ENCODE measurements at regions not wholly inside any gene's neighbourhood (a gene's known extent, or its start where the extent isn't known, plus 50 kb on each side); places are given as distances from the start of the nearest gene placed in this dataset.

DNA sequence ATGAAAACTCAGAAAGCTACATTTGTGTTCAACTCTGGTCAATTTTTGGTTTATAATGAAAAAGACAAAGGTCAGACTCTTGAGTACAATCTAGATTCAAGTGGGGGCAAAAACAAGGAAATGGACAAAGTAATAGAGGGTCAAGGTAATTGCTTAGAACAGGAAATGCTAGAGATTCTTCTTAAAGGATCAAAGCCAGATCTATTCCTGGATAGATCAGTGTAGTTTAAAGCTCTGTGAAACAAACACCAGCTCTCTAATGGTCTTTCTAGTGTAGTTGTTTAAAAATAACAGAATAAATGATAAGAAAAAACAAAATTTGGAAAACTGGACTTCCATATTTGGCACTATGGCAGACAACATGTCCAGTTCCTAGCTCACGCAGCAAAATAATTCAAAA is 70.7 kb upstream of the SLC8A3 start:
- CTCF ChIA-PET: no interaction called here
- intact Hi-C loops (cut with micrococcal nuclease; ENCODE audit: unreplicated experiment): no loop called here
- H3K4me3 ChIP-seq (ENCODE audit: low read depth in 2 of 2, low read length in 2 of 2): no peak overlapping the region
- POLR2A ChIA-PET: no interaction called here
- H3K4me1 ChIP-seq (ENCODE audit: control insufficient read depth, insufficient read depth, low read length): no peaks in the 10 kb centered on the region
- DNase-seq (ENCODE audit: low read depth, low spot score) (no peak), ATAC-seq (no peak)
- BruUV-seq (replicated peaks): no TSS peak
- in situ Hi-C loops (cut with HindIII; ENCODE audit: low pct_unique_long_range_greater_than_20kb, low sequenced_read_pairs): no loop called here
- no peaks in the 10 kb centered on the region for H3K36me3 ChIP-seq (ENCODE audit: control insufficient read depth, insufficient read depth, low read length)
- H3K9me3 ChIP-seq (ENCODE audit: control insufficient read depth, insufficient read depth, low read depth, low read length): no peaks in the 10 kb centered on the region
- peaks cover 4% of the 10 kb centered on the region; the same call in 1 of the 2 replicates for H3K27me3 ChIP-seq (ENCODE audit: control insufficient read depth, insufficient read depth, low read length)
- no peak overlapping the region for H3K27ac ChIP-seq (ENCODE audit: low read length)
- TF ChIP-seq POLR2AphosphoS5 (IDR thresholded peaks at IDR 0.05; ENCODE audit: low read depth, low read length): no peak
- TF ChIP-seq TCF7L2 (IDR thresholded peaks at IDR 0.05; ENCODE audit: low read depth, low read length): no peak
- no peak for TF ChIP-seq SIN3A (IDR thresholded peaks at IDR 0.05; ENCODE audit: borderline replicate concordance, insufficient read depth, low read depth, low read length)
- TF ChIP-seq, protein P1, sequence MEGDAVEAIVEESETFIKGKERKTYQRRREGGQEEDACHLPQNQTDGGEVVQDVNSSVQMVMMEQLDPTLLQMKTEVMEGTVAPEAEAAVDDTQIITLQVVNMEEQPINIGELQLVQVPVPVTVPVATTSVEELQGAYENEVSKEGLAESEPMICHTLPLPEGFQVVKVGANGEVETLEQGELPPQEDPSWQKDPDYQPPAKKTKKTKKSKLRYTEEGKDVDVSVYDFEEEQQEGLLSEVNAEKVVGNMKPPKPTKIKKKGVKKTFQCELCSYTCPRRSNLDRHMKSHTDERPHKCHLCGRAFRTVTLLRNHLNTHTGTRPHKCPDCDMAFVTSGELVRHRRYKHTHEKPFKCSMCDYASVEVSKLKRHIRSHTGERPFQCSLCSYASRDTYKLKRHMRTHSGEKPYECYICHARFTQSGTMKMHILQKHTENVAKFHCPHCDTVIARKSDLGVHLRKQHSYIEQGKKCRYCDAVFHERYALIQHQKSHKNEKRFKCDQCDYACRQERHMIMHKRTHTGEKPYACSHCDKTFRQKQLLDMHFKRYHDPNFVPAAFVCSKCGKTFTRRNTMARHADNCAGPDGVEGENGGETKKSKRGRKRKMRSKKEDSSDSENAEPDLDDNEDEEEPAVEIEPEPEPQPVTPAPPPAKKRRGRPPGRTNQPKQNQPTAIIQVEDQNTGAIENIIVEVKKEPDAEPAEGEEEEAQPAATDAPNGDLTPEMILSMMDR (IDR thresholded peaks at IDR 0.05): no peak
- TF ChIP-seq, protein P2, sequence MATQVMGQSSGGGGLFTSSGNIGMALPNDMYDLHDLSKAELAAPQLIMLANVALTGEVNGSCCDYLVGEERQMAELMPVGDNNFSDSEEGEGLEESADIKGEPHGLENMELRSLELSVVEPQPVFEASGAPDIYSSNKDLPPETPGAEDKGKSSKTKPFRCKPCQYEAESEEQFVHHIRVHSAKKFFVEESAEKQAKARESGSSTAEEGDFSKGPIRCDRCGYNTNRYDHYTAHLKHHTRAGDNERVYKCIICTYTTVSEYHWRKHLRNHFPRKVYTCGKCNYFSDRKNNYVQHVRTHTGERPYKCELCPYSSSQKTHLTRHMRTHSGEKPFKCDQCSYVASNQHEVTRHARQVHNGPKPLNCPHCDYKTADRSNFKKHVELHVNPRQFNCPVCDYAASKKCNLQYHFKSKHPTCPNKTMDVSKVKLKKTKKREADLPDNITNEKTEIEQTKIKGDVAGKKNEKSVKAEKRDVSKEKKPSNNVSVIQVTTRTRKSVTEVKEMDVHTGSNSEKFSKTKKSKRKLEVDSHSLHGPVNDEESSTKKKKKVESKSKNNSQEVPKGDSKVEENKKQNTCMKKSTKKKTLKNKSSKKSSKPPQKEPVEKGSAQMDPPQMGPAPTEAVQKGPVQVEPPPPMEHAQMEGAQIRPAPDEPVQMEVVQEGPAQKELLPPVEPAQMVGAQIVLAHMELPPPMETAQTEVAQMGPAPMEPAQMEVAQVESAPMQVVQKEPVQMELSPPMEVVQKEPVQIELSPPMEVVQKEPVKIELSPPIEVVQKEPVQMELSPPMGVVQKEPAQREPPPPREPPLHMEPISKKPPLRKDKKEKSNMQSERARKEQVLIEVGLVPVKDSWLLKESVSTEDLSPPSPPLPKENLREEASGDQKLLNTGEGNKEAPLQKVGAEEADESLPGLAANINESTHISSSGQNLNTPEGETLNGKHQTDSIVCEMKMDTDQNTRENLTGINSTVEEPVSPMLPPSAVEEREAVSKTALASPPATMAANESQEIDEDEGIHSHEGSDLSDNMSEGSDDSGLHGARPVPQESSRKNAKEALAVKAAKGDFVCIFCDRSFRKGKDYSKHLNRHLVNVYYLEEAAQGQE (IDR thresholded peaks at IDR 0.05; ENCODE audit: insufficient read depth in 1 of 2, low read depth in 2 of 2, low read length in 1 of 2): no peak

DNA sequence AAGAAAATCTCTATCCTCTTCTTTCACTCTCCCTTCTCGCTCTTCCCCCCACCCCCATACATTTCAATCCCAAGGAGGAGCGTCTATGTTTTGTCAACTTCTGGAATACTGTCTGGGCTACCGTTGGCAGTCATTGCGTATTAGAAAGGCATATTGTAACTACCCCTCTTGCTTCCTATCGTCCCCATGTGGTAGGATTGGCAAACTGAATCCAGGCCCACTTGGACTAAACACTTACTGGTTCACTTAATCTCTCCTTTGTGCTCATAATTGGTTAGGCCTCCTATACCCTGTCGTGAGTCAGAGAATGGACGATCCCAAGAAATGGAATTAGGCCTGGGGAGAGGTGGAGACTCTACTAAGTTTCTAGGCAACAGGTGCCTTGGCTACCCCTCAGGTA is 68.8 kb upstream of the SLC8A3 start:
- ChIA-PET POLR2A (interaction anchor here (0.7 kb wide), 1 partner anchor 258 kb away, joined by 3 read pairs; no protein-coding TSS in a partner anchor), CTCF (no interaction called here)
- no peaks in the 10 kb centered on the region for H3K4me1 ChIP-seq (ENCODE audit: control insufficient read depth, insufficient read depth, low read length)
- BruUV-seq (replicated peaks): no TSS peak
- H3K4me3 ChIP-seq (ENCODE audit: low read depth in 2 of 2, low read length in 2 of 2): no peak overlapping the region
- TF ChIP-seq POLR2AphosphoS5 (IDR thresholded peaks at IDR 0.05; ENCODE audit: low read depth, low read length): no peak
- TF ChIP-seq TCF7L2 (IDR thresholded peaks at IDR 0.05; ENCODE audit: low read depth, low read length): no peak
- TF ChIP-seq, protein P1 (IDR thresholded peaks at IDR 0.05): peak; percentile 62
- TF ChIP-seq, protein P2 (IDR thresholded peaks at IDR 0.05; ENCODE audit: insufficient read depth in 1 of 2, low read depth in 2 of 2, low read length in 1 of 2): no peak
- TF ChIP-seq SIN3A (IDR thresholded peaks at IDR 0.05; ENCODE audit: borderline replicate concordance, insufficient read depth, low read depth, low read length): no peak
- intact Hi-C loops (cut with micrococcal nuclease; ENCODE audit: unreplicated experiment) (no loop called here), in situ Hi-C loops (cut with HindIII; ENCODE audit: low pct_unique_long_range_greater_than_20kb, low sequenced_read_pairs) (no loop called here)
- no peak for ATAC-seq
- H3K9me3 ChIP-seq (ENCODE audit: control insufficient read depth, insufficient read depth, low read depth, low read length): no peaks in the 10 kb centered on the region
- peak; percentile 8 for DNase-seq (ENCODE audit: low read depth, low spot score)
- H3K27ac ChIP-seq (ENCODE audit: low read length): no peak overlapping the region
- peaks cover 6% of the 10 kb centered on the region; the same call in 1 of the 2 replicates for H3K27me3 ChIP-seq (ENCODE audit: control insufficient read depth, insufficient read depth, low read length)
- H3K36me3 ChIP-seq (ENCODE audit: control insufficient read depth, insufficient read depth, low read length): no peaks in the 10 kb centered on the region

Measured in Panc1 (cell line).